ENCODE measurements at regions not wholly inside any gene's neighbourhood (a gene's known extent, or its start where the extent isn't known, plus 50 kb on each side); places are given as distances from the start of the nearest gene placed in this dataset.

DNA sequence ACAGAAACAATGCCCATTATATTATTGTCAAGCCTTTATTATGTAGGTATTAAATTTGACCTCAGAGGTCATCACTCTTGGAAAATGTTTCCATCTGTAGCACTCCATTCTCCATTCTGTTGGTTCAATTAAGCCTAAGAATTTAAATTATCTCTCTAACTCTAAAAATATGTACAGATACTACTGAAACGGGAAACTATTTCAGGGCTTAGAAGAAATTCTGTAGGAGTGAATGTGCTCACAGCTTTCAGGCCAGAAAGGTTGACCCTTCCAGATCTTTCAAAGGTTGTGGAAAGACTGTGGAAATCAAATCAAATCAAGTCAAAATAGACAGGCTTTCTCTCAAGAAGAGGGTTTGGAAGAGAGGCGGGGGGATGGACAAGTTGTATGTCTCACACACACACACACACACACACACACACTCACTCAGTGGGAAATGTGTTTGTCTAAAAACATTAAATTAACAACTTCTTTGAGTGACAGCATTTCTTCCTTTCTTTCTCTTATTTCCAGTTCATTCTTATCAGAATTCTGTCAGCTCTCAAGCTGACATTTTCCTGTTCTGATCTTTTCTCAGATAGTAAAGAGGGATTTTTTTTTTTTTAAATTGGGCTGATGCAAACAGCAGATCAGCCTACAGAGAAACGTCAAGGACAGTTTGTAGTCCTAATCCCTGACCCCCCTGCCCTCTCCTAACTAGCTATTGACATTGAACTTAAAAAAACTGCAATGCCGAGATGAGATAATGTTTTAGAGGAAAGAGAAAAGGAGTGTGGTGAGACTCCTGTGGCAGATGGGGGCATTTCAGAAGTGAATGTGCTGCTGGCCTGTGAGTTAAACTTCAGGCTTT lies 139.0 kb upstream of the ZFHX3 start:
- TF ChIP-seq, protein P1, sequence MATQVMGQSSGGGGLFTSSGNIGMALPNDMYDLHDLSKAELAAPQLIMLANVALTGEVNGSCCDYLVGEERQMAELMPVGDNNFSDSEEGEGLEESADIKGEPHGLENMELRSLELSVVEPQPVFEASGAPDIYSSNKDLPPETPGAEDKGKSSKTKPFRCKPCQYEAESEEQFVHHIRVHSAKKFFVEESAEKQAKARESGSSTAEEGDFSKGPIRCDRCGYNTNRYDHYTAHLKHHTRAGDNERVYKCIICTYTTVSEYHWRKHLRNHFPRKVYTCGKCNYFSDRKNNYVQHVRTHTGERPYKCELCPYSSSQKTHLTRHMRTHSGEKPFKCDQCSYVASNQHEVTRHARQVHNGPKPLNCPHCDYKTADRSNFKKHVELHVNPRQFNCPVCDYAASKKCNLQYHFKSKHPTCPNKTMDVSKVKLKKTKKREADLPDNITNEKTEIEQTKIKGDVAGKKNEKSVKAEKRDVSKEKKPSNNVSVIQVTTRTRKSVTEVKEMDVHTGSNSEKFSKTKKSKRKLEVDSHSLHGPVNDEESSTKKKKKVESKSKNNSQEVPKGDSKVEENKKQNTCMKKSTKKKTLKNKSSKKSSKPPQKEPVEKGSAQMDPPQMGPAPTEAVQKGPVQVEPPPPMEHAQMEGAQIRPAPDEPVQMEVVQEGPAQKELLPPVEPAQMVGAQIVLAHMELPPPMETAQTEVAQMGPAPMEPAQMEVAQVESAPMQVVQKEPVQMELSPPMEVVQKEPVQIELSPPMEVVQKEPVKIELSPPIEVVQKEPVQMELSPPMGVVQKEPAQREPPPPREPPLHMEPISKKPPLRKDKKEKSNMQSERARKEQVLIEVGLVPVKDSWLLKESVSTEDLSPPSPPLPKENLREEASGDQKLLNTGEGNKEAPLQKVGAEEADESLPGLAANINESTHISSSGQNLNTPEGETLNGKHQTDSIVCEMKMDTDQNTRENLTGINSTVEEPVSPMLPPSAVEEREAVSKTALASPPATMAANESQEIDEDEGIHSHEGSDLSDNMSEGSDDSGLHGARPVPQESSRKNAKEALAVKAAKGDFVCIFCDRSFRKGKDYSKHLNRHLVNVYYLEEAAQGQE (IDR thresholded peaks at IDR 0.05; ENCODE audit: insufficient read depth in 1 of 2, low read depth in 2 of 2, low read length in 1 of 2) = no peak
- POLR2A ChIA-PET = no interaction called here
- in situ Hi-C loops (cut with HindIII; ENCODE audit: low pct_unique_long_range_greater_than_20kb, low sequenced_read_pairs) = no loop called here

DNA sequence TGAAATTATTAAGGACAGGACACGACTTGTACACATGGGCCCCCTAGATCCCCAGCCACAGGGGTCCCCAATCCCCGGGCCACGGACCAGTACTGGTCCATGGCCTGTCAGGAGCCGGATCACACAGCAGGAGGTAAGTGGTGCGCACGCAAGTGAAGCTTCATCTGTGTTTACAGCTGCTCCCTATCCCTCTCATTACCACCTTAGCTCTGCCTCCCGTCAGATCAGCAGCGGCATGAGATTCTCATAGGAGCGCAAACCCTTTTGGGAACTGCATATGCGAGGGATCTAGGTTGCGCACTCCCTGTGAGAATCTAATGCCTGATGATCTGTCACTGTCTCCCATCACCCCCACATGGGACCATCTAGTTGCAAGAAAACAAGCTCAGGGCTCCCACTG lies 137.8 kb upstream of the ZFHX3 start:
- CTCF ChIA-PET = no interaction called here
- Histone ChIP-seq H3K27ac (ENCODE audit: low read length) (no peak overlapping the region), H3K9me3 (ENCODE audit: control insufficient read depth, insufficient read depth, low read depth, low read length) (no peaks in the 10 kb centered on the region), H3K4me3 (ENCODE audit: low read depth in 2 of 2, low read length in 2 of 2) (no peak overlapping the region), H3K27me3 (ENCODE audit: control insufficient read depth, insufficient read depth, low read length) (no peaks in the 10 kb centered on the region), H3K4me1 (ENCODE audit: control insufficient read depth, insufficient read depth, low read length) (no peaks in the 10 kb centered on the region), H3K36me3 (ENCODE audit: control insufficient read depth, insufficient read depth, low read length) (no peaks in the 10 kb centered on the region)
- POLR2A ChIA-PET = no interaction called here
- in situ Hi-C loops (cut with HindIII; ENCODE audit: low pct_unique_long_range_greater_than_20kb, low sequenced_read_pairs) (no loop called here), intact Hi-C loops (cut with micrococcal nuclease; ENCODE audit: unreplicated experiment) (no loop called here)
- ATAC-seq (no peak), DNase-seq (ENCODE audit: low read depth, low spot score) (no peak)
- TF ChIP-seq TCF7L2 (IDR thresholded peaks at IDR 0.05; ENCODE audit: low read depth, low read length) = no peak
- TF ChIP-seq, protein P2, sequence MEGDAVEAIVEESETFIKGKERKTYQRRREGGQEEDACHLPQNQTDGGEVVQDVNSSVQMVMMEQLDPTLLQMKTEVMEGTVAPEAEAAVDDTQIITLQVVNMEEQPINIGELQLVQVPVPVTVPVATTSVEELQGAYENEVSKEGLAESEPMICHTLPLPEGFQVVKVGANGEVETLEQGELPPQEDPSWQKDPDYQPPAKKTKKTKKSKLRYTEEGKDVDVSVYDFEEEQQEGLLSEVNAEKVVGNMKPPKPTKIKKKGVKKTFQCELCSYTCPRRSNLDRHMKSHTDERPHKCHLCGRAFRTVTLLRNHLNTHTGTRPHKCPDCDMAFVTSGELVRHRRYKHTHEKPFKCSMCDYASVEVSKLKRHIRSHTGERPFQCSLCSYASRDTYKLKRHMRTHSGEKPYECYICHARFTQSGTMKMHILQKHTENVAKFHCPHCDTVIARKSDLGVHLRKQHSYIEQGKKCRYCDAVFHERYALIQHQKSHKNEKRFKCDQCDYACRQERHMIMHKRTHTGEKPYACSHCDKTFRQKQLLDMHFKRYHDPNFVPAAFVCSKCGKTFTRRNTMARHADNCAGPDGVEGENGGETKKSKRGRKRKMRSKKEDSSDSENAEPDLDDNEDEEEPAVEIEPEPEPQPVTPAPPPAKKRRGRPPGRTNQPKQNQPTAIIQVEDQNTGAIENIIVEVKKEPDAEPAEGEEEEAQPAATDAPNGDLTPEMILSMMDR (IDR thresholded peaks at IDR 0.05) = no peak
- BruUV-seq (replicated peaks) = no TSS peak

More for the DNA sequence above, 139.0 kb upstream of the ZFHX3 start:
- Histone ChIP-seq H3K27ac (ENCODE audit: low read length) (no peak overlapping the region), H3K9me3 (ENCODE audit: control insufficient read depth, insufficient read depth, low read depth, low read length) (no peaks in the 10 kb centered on the region), H3K4me1 (ENCODE audit: control insufficient read depth, insufficient read depth, low read length) (no peaks in the 10 kb centered on the region), H3K36me3 (ENCODE audit: control insufficient read depth, insufficient read depth, low read length) (no peaks in the 10 kb centered on the region), H3K4me3 (ENCODE audit: low read depth in 2 of 2, low read length in 2 of 2) (no peak overlapping the region), H3K27me3 (ENCODE audit: control insufficient read depth, insufficient read depth, low read length) (no peaks in the 10 kb centered on the region)
- DNase-seq (ENCODE audit: low read depth, low spot score) (no peak), ATAC-seq (no peak)
- no TSS peak for BruUV-seq (replicated peaks)
- intact Hi-C loops (cut with micrococcal nuclease; ENCODE audit: unreplicated experiment) = no loop called here
- CTCF ChIA-PET = no interaction called here

DNA sequence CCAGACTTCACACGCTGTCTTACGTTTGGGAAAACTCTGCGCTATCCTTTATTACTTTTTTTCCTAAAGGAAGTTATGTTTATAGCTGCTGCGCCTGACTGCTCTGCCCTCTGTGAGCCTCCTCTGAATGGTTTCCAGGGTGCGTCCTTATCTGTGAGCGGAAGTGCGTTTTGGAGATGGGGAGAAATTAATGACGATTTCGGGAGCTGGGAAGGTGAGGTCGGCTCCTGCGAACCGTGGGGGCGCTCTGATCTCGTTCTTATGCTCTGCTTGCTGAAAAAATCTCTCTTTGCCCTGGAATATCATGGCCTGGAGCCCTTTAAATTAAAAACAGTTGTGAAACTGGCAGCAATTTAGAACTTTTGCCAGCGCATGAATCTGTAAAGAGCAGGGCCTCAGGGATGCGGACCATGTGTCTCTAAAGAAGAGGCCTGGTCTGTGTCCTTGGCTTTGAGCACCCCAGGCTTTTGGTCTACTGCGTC lies 135.7 kb upstream of the ZFHX3 start:
- CTCF ChIA-PET = no interaction called here
- no peak overlapping the region for H3K27ac ChIP-seq (ENCODE audit: low read length)
- H3K27me3 ChIP-seq (ENCODE audit: control insufficient read depth, insufficient read depth, low read length) = no peaks in the 10 kb centered on the region
- TF ChIP-seq TCF7L2 (IDR thresholded peaks at IDR 0.05; ENCODE audit: low read depth, low read length) (no peak), POLR2AphosphoS5 (IDR thresholded peaks at IDR 0.05; ENCODE audit: low read depth, low read length) (no peak), SIN3A (IDR thresholded peaks at IDR 0.05; ENCODE audit: borderline replicate concordance, insufficient read depth, low read depth, low read length) (no peak)
- TF ChIP-seq, protein P2 (IDR thresholded peaks at IDR 0.05) = no peak
- TF ChIP-seq, protein P1 (IDR thresholded peaks at IDR 0.05; ENCODE audit: insufficient read depth in 1 of 2, low read depth in 2 of 2, low read length in 1 of 2) = no peak
- ATAC-seq (no peak), DNase-seq (ENCODE audit: low read depth, low spot score) (no peak)
- in situ Hi-C loops (cut with HindIII; ENCODE audit: low pct_unique_long_range_greater_than_20kb, low sequenced_read_pairs) (no loop called here), intact Hi-C loops (cut with micrococcal nuclease; ENCODE audit: unreplicated experiment) (no loop called here)
- POLR2A ChIA-PET = no interaction called here
- no peaks in the 10 kb centered on the region for H3K9me3 ChIP-seq (ENCODE audit: control insufficient read depth, insufficient read depth, low read depth, low read length)
- H3K36me3 ChIP-seq (ENCODE audit: control insufficient read depth, insufficient read depth, low read length) = no peaks in the 10 kb centered on the region
- BruUV-seq (replicated peaks) = no TSS peak
- H3K4me1 ChIP-seq (ENCODE audit: control insufficient read depth, insufficient read depth, low read length) = no peaks in the 10 kb centered on the region
- H3K4me3 ChIP-seq (ENCODE audit: low read depth in 2 of 2, low read length in 2 of 2) = no peak overlapping the region

Data from Panc1 (cell line).